ENCODE measurements at regions not wholly inside any gene's neighbourhood (a gene's known extent, or its start where the extent isn't known, plus 50 kb on each side); places are given as distances from the start of the nearest gene placed in this dataset.
A peak's percentile ranks its signal among the peaks of the same experiment; 100 is the strongest.

- DNase-seq (ENCODE audit: low spot score): no peak
- Mint-ChIP-seq H3K4me3 (no peak overlapping the region), H3K27me3 (ENCODE audit: insufficient read depth) (no peaks in the 10 kb centered on the region), H3K9me3 (no peaks in the 10 kb centered on the region), H3K27ac (no peak overlapping the region), H3K36me3 (ENCODE audit: low read depth) (no peaks in the 10 kb centered on the region), H3K4me1 (ENCODE audit: low read depth) (no peaks in the 10 kb centered on the region)
- intact Hi-C loops (cut with micrococcal nuclease): no loop called here
These were observed 191.1 kb upstream of the GPR12 start for GRCh38 chr13:26951581-26952177.

- no peak overlapping the region for H3K27ac Mint-ChIP-seq
- H3K36me3 Mint-ChIP-seq (ENCODE audit: low read depth): no peaks in the 10 kb centered on the region
- H3K9me3 Mint-ChIP-seq: no peaks in the 10 kb centered on the region
- intact Hi-C loops (cut with micrococcal nuclease): no loop called here
- H3K27me3 Mint-ChIP-seq (ENCODE audit: insufficient read depth): peaks cover 2% of the 10 kb centered on the region
- DNase-seq (ENCODE audit: low spot score): no peak
- no peak overlapping the region for H3K4me3 Mint-ChIP-seq
- H3K4me1 Mint-ChIP-seq (ENCODE audit: low read depth): no peaks in the 10 kb centered on the region
These were observed 190.4 kb upstream of the GPR12 start for GRCh38 chr13:26950968-26951367.

GRCh38 chr13:26950546-26950945 lies 190.0 kb upstream of the GPR12 start:
- Mint-ChIP-seq H3K9me3 (no peaks in the 10 kb centered on the region), H3K27me3 (ENCODE audit: insufficient read depth) (peaks cover 5% of the 10 kb centered on the region), H3K27ac (no peak overlapping the region), H3K4me3 (no peak overlapping the region), H3K36me3 (ENCODE audit: low read depth) (no peaks in the 10 kb centered on the region), H3K4me1 (ENCODE audit: low read depth) (no peaks in the 10 kb centered on the region)
- no peak for DNase-seq (ENCODE audit: low spot score)
- intact Hi-C loops (cut with micrococcal nuclease): no loop called here

GRCh38 chr13:26949701-26950502 lies 189.3 kb upstream of the GPR12 start:
- Mint-ChIP-seq H3K4me1 (ENCODE audit: low read depth) (no peaks in the 10 kb centered on the region), H3K27me3 (ENCODE audit: insufficient read depth) (peaks cover 10% of the 10 kb centered on the region), H3K4me3 (no peak overlapping the region), H3K9me3 (no peaks in the 10 kb centered on the region), H3K36me3 (ENCODE audit: low read depth) (no peaks in the 10 kb centered on the region), H3K27ac (no peak overlapping the region)
- no peak for DNase-seq (ENCODE audit: low spot score)
- intact Hi-C loops (cut with micrococcal nuclease): no loop called here

- H3K27me3 Mint-ChIP-seq (ENCODE audit: insufficient read depth): peaks cover 14% of the 10 kb centered on the region
- H3K4me3 Mint-ChIP-seq: no peak overlapping the region
- no peaks in the 10 kb centered on the region for H3K36me3 Mint-ChIP-seq (ENCODE audit: low read depth)
- H3K27ac Mint-ChIP-seq: no peak overlapping the region
- DNase-seq (ENCODE audit: low spot score): no peak
- no peaks in the 10 kb centered on the region for H3K4me1 Mint-ChIP-seq (ENCODE audit: low read depth)
- no peaks in the 10 kb centered on the region for H3K9me3 Mint-ChIP-seq
- intact Hi-C loops (cut with micrococcal nuclease): no loop called here
These were observed 187.8 kb upstream of the GPR12 start for GRCh38 chr13:26948353-26948752.

GRCh38 chr13:26946684-26947343 lies 186.2 kb upstream of the GPR12 start:
- H3K27me3 Mint-ChIP-seq (ENCODE audit: insufficient read depth): peaks cover 17% of the 10 kb centered on the region
- no peak overlapping the region for H3K4me3 Mint-ChIP-seq
- H3K4me1 Mint-ChIP-seq (ENCODE audit: low read depth): no peaks in the 10 kb centered on the region
- no peaks in the 10 kb centered on the region for H3K9me3 Mint-ChIP-seq
- intact Hi-C loops (cut with micrococcal nuclease): loop anchor here (1.0 kb wide), 1 partner anchor 412 kb away; no protein-coding TSS in a partner anchor
- no peak overlapping the region for H3K27ac Mint-ChIP-seq
- no peaks in the 10 kb centered on the region for H3K36me3 Mint-ChIP-seq (ENCODE audit: low read depth)
- DNase-seq (ENCODE audit: low spot score): no peak

GRCh38 chr13:26943748-26944147 lies 183.2 kb upstream of the GPR12 start:
- H3K27me3 Mint-ChIP-seq (ENCODE audit: insufficient read depth): peaks cover 19% of the 10 kb centered on the region
- H3K4me1 Mint-ChIP-seq (ENCODE audit: low read depth): peaks cover 5% of the 10 kb centered on the region
- DNase-seq (ENCODE audit: low spot score): no peak
- H3K36me3 Mint-ChIP-seq (ENCODE audit: low read depth): no peaks in the 10 kb centered on the region
- intact Hi-C loops (cut with micrococcal nuclease): no loop called here
- H3K27ac Mint-ChIP-seq: no peak overlapping the region
- no peaks in the 10 kb centered on the region for H3K9me3 Mint-ChIP-seq
- no peak overlapping the region for H3K4me3 Mint-ChIP-seq

GRCh38 chr13:26942184-26942583 lies 181.6 kb upstream of the GPR12 start:
- intact Hi-C loops (cut with micrococcal nuclease): no loop called here
- Mint-ChIP-seq H3K9me3 (no peaks in the 10 kb centered on the region), H3K27me3 (ENCODE audit: insufficient read depth) (peaks cover 19% of the 10 kb centered on the region), H3K36me3 (ENCODE audit: low read depth) (no peaks in the 10 kb centered on the region), H3K27ac (no peak overlapping the region), H3K4me1 (ENCODE audit: low read depth) (peaks cover 5% of the 10 kb centered on the region), H3K4me3 (no peak overlapping the region)
- no peak for DNase-seq (ENCODE audit: low spot score)

GRCh38 chr13:26941345-26942174 lies 181.0 kb upstream of the GPR12 start:
- no peak for DNase-seq (ENCODE audit: low spot score)
- Mint-ChIP-seq H3K36me3 (ENCODE audit: low read depth) (no peaks in the 10 kb centered on the region), H3K27ac (no peak overlapping the region), H3K27me3 (ENCODE audit: insufficient read depth) (peaks cover 20% of the 10 kb centered on the region), H3K4me3 (no peak overlapping the region), H3K9me3 (no peaks in the 10 kb centered on the region), H3K4me1 (ENCODE audit: low read depth) (peaks cover 5% of the 10 kb centered on the region)
- intact Hi-C loops (cut with micrococcal nuclease): no loop called here

- intact Hi-C loops (cut with micrococcal nuclease): no loop called here
These were observed 173.5 kb upstream of the GPR12 start for GRCh38 chr13:26934096-26934495.

GRCh38 chr13:26932465-26932864 lies 171.9 kb upstream of the GPR12 start:
- H3K4me1 Mint-ChIP-seq (ENCODE audit: low read depth): no peaks in the 10 kb centered on the region
- peaks cover 8% of the 10 kb centered on the region for H3K27me3 Mint-ChIP-seq (ENCODE audit: insufficient read depth)
- no peak overlapping the region for H3K4me3 Mint-ChIP-seq
- H3K27ac Mint-ChIP-seq: no peak overlapping the region
- DNase-seq (ENCODE audit: low spot score): no peak
- H3K9me3 Mint-ChIP-seq: no peaks in the 10 kb centered on the region
- intact Hi-C loops (cut with micrococcal nuclease): no loop called here
- H3K36me3 Mint-ChIP-seq (ENCODE audit: low read depth): no peaks in the 10 kb centered on the region

More at GRCh38 chr13:26934096-26934495, 173.5 kb upstream of the GPR12 start:
- DNase-seq (ENCODE audit: low spot score): no peak
- H3K4me3 Mint-ChIP-seq: no peak overlapping the region
- H3K9me3 Mint-ChIP-seq: no peaks in the 10 kb centered on the region
- no peaks in the 10 kb centered on the region for H3K4me1 Mint-ChIP-seq (ENCODE audit: low read depth)
- H3K36me3 Mint-ChIP-seq (ENCODE audit: low read depth): no peaks in the 10 kb centered on the region
- no peak overlapping the region for H3K27ac Mint-ChIP-seq
- peaks cover 1% of the 10 kb centered on the region for H3K27me3 Mint-ChIP-seq (ENCODE audit: insufficient read depth)

GRCh38 chr13:26929971-26930730 lies 169.6 kb upstream of the GPR12 start:
- Mint-ChIP-seq H3K4me3 (no peak overlapping the region), H3K36me3 (ENCODE audit: low read depth) (no peaks in the 10 kb centered on the region), H3K4me1 (ENCODE audit: low read depth) (no peaks in the 10 kb centered on the region), H3K27ac (no peak overlapping the region), H3K9me3 (no peaks in the 10 kb centered on the region), H3K27me3 (ENCODE audit: insufficient read depth) (peaks cover 10% of the 10 kb centered on the region)
- DNase-seq (ENCODE audit: low spot score): peak; percentile 44
- intact Hi-C loops (cut with micrococcal nuclease): loop anchor here (1.0 kb wide), 2 partner anchors 223 to 448 kb away; no protein-coding TSS in a partner anchor
